SK-N-SH (cell line): ENCODE measurements at regions not wholly inside any gene's neighbourhood (a gene's known extent, or its start where the extent isn't known, plus 50 kb on each side); places are given as distances from the start of the nearest gene placed in this dataset.

ENCODE experiments used
- CTCF ChIA-PET: fragments of 300-600, 350-600 bp; formaldehyde crosslinking; extraction: SDS; loops from one replicate; lab custom pipeline; 2021; lab: Yijun Ruan, JAX
- POLR2A ChIA-PET: fragments of 350-600 bp; sonication (Branson Sonifier 250); formaldehyde crosslinking; extraction: SDS; loops from one replicate; lab custom pipeline; 2020; ENCODE audit warnings: antibody characterized with exemption, inconsistent platforms; lab: Yijun Ruan, JAX
- DNase-seq: peaks from one replicate; pipeline ENCODE4 v3.0.0; 2012
- H2AFZ ChIP-seq: fragments of 200-600 bp; sonication (generic); 2 replicates; pipeline ENCODE4 v1.8.1; 2016; ENCODE audit warnings: antibody characterized with exemption, mild to moderate bottlenecking, low read depth
- H3F3A ChIP-seq: fragments of 200-600 bp; sonication (generic); replicated peaks from 2 replicates; pipeline ENCODE3; 2016; ENCODE audit warnings: antibody characterized with exemption, mild to moderate bottlenecking; ENCODE audit not compliant: insufficient read depth
- H3K27ac ChIP-seq, 2 experiments: fragments of 200-500 bp in 1 of 2; fragments of 200-600 bp in 1 of 2; sonication (Bioruptor generic) in 1 of 2; sonication (generic), shearing (Covaris generic) in 1 of 2; 2 replicates each; pipeline versions ENCODE4 v1.5.1 to v1.6.1; 2014 to 2016; ENCODE audit warnings: low read depth in 2 of 2, inconsistent platforms in 1 of 2, low read length in 1 of 2, mild to moderate bottlenecking in 1 of 2, mixed read lengths in 1 of 2
- H3K27me3 ChIP-seq: fragments of 200-600 bp; sonication (generic), shearing (Covaris generic); 2 replicates; pipeline ENCODE4 v1.6.1; 2016; ENCODE audit warnings: mixed run types; ENCODE audit not compliant: insufficient read depth
- H3K36me3 ChIP-seq, 2 experiments: fragments of 200-500 bp in 1 of 2; fragments of 200-600 bp in 1 of 2; sonication (Bioruptor generic) in 1 of 2; sonication (generic) in 1 of 2; replicated peaks in 1 of 2; 2 replicates each; pipeline versions ENCODE3 to v1.5.1; 2014 to 2016; ENCODE audit warnings: low read length in 1 of 2, mild to moderate bottlenecking in 1 of 2; ENCODE audit not compliant: insufficient read depth in 2 of 2, control insufficient read depth in 1 of 2
- H3K4me1 ChIP-seq, 2 experiments: fragments of 200-500 bp in 1 of 2; fragments of 200-600 bp in 1 of 2; sonication (Bioruptor generic) in 1 of 2; sonication (generic), shearing (Covaris generic) in 1 of 2; 2 replicates each; pipeline versions ENCODE4 v1.5.1 to v1.6.1; 2014 to 2016; ENCODE audit warnings: low read depth in 1 of 2, low read length in 1 of 2, mixed run types in 1 of 2; ENCODE audit not compliant: insufficient read depth in 2 of 2, control insufficient read depth in 1 of 2
- H3K4me2 ChIP-seq: fragments of 200-600 bp; sonication (generic), shearing (Covaris generic); 2 replicates; pipeline ENCODE4 v1.6.1; 2017; ENCODE audit warnings: mixed run types
- H3K4me3 ChIP-seq, 2 experiments: fragments of 200-500 bp in 1 of 2; fragments of 200-600 bp in 1 of 2; sonication (Bioruptor generic) in 1 of 2; sonication (generic), shearing (Covaris generic) in 1 of 2; 2 replicates each; pipeline versions ENCODE4 v1.5.1 to v1.8.1; 2014 to 2016; ENCODE audit warnings: low read depth in 2 of 2, inconsistent platforms in 1 of 2, low read length in 1 of 2, mild to moderate bottlenecking in 1 of 2, mixed read lengths in 1 of 2, moderate library complexity in 1 of 2
- H3K79me2 ChIP-seq: fragments of 200-600 bp; sonication (generic); 2 replicates; pipeline ENCODE4 v1.8.1; 2017; ENCODE audit warnings: mild to moderate bottlenecking; ENCODE audit not compliant: insufficient read depth
- H3K9ac ChIP-seq: fragments of 200-600 bp; sonication (generic); 2 replicates; pipeline ENCODE4 v1.6.1; 2017; ENCODE audit warnings: mixed run types
- H3K9me2 ChIP-seq: fragments of 200-600 bp; sonication (generic); 2 replicates; pipeline ENCODE4 v1.6.1; 2017; ENCODE audit warnings: mixed run types
- H3K9me3 ChIP-seq: fragments of 200-600 bp; sonication (generic); 2 replicates; pipeline ENCODE4 v1.6.1; 2017; ENCODE audit warnings: mixed run types, mild to moderate bottlenecking, moderate library complexity
- H4K20me1 ChIP-seq: fragments of 200-600 bp; sonication (generic); 2 replicates; pipeline ENCODE4 v1.6.1; 2017; ENCODE audit warnings: mild to moderate bottlenecking, mixed run types; ENCODE audit not compliant: insufficient read depth
- CHD2 ChIP-seq: fragments of 150-350 bp; IDR thresholded peaks from 2 replicates; pipeline ENCODE4 v1.6.1; 2018; ENCODE audit warnings: low read length; ENCODE audit not compliant: partially characterized antibody
- ELF1 ChIP-seq: IDR thresholded peaks from 2 replicates; pipeline ENCODE4 v1.4.0; 2012
- FOSL2 ChIP-seq: IDR thresholded peaks from 2 replicates; pipeline ENCODE4 v1.4.0; 2012; ENCODE audit warnings: low read depth, mild to moderate bottlenecking, moderate library complexity, borderline replicate concordance
- FOXJ3 ChIP-seq: sonication (generic); formaldehyde crosslinking; IDR thresholded peaks from 2 replicates; pipeline ENCODE4 v1.5.1; 2020; ENCODE audit warnings: mild to moderate bottlenecking, missing genetic modification reagents
- GATA2 ChIP-seq: sonication (generic); formaldehyde crosslinking; IDR thresholded peaks from 2 replicates; pipeline ENCODE4 v1.5.0; 2020; ENCODE audit warnings: mild to moderate bottlenecking, missing genetic modification reagents
- IRF3 ChIP-seq: fragments of 150-350 bp; IDR thresholded peaks from 2 replicates; pipeline ENCODE4 v1.6.1; 2016; ENCODE audit warnings: mild to moderate bottlenecking, low read depth, low read length
- JUND ChIP-seq: IDR thresholded peaks from 2 replicates; pipeline ENCODE4 v1.4.0; 2012
- MEF2A ChIP-seq: IDR thresholded peaks from 2 replicates; pipeline ENCODE4 v1.4.0; 2012; ENCODE audit warnings: low read depth, borderline replicate concordance
- MXI1 ChIP-seq: IDR thresholded peaks from 2 replicates; pipeline ENCODE4 v1.6.1; 2012; ENCODE audit warnings: mild to moderate bottlenecking, low read depth, low read length, improper control_type of control experiment
- NRF1 ChIP-seq: IDR thresholded peaks from 2 replicates; pipeline ENCODE4 v1.6.1; 2012; ENCODE audit warnings: low read depth, mild to moderate bottlenecking, low read length
- POLR2AphosphoS5 ChIP-seq: IDR thresholded peaks from 2 replicates; pipeline ENCODE4 v1.6.1; 2012; ENCODE audit warnings: low read depth, low read length
- RCOR1 ChIP-seq: fragments of 150-350 bp; IDR thresholded peaks from 2 replicates; pipeline ENCODE4 v1.6.1; 2017; ENCODE audit warnings: antibody characterized with exemption, low read length
- RXRA ChIP-seq: IDR thresholded peaks from 2 replicates; pipeline ENCODE4 v1.4.0; 2012; ENCODE audit warnings: low read depth, mild to moderate bottlenecking, borderline replicate concordance
- SIN3A ChIP-seq: IDR thresholded peaks from 2 replicates; pipeline ENCODE4 v1.6.1; 2012; ENCODE audit warnings: low read depth, mild to moderate bottlenecking, low read length, moderate library complexity, borderline replicate concordance
- SMC3 ChIP-seq: IDR thresholded peaks from 2 replicates; pipeline ENCODE4 v1.6.1; 2012; ENCODE audit warnings: low read depth, low read length, improper control_type of control experiment
- TCF12 ChIP-seq: IDR thresholded peaks from 2 replicates; pipeline ENCODE4 v1.4.0; 2012
- TEAD4 ChIP-seq: IDR thresholded peaks from 2 replicates; pipeline ENCODE4 v1.4.0; 2012; ENCODE audit warnings: mild to moderate bottlenecking, borderline replicate concordance; ENCODE audit not compliant: insufficient read depth
- ZBTB33 ChIP-seq: IDR thresholded peaks from 2 replicates; pipeline ENCODE4 v1.4.0; 2012; ENCODE audit warnings: low read depth, borderline replicate concordance
- WGBS: methylation state at CpG from one replicate; pipeline ENCODE4 v1.1.6; 2017; ENCODE audit warnings: low lambda C conversion rate; 5-methylcytosine and 5-hydroxymethylcytosine counted together
- TF ChIP-seq, protein P1 (sequence below): IDR thresholded peaks from 2 replicates; pipeline ENCODE4; 2012
- TF ChIP-seq, protein P2 (sequence below): fragments of 150-350 bp; IDR thresholded peaks from 2 replicates; pipeline ENCODE4 v1.6.1; 2017; ENCODE audit warnings: antibody characterized with exemption, low read length, low read depth, borderline replicate concordance
- TF ChIP-seq, protein P3 (sequence below): IDR thresholded peaks from 2 replicates; pipeline ENCODE4 v1.4.0; 2012; ENCODE audit warnings: low read depth

DNA sequence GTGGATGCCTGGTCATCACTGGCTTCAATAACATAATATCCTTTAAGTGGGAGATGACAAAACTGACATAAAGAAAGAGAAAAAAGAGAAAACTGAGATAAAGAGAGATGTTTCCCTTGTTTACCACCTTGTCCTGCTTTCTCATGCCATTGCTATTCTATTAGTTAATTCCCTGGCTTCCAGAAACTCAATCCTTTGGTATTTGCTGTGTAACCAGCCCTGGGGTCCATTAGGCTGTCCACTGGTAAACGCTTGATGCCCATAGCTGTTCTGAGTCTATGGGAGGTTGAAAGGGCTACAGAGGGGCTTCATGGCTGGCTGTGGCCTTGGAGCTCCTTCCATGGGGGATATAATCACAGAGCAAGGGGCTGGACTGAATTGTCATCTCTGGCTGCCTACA, 243.4 kb upstream of the PLET1 start:
- no peaks in the 10 kb centered on the region for H3K9me2 ChIP-seq
- POLR2A ChIA-PET: no interaction called here
- no peaks in the 10 kb centered on the region for H3K36me3 ChIP-seq
- H3K9ac ChIP-seq: no peak overlapping the region
- TF ChIP-seq TEAD4: no peak
- no peak for TF ChIP-seq JUND
- no peak for TF ChIP-seq MEF2A
- TF ChIP-seq ELF1: no peak
- TF ChIP-seq, protein P1, sequence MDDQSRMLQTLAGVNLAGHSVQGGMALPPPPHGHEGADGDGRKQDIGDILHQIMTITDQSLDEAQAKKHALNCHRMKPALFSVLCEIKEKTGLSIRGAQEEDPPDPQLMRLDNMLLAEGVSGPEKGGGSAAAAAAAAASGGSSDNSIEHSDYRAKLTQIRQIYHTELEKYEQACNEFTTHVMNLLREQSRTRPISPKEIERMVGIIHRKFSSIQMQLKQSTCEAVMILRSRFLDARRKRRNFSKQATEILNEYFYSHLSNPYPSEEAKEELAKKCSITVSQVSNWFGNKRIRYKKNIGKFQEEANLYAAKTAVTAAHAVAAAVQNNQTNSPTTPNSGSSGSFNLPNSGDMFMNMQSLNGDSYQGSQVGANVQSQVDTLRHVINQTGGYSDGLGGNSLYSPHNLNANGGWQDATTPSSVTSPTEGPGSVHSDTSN: no peak
- no peak for TF ChIP-seq RCOR1
- TF ChIP-seq RXRA: no peak
- no peak for TF ChIP-seq IRF3
- no peak for TF ChIP-seq POLR2AphosphoS5
- no peak overlapping the region for H3K4me3 ChIP-seq
- no peaks in the 10 kb centered on the region for H3F3A ChIP-seq
- H3K79me2 ChIP-seq: no peaks in the 10 kb centered on the region
- H2AFZ ChIP-seq: no peak overlapping the region
- no peak overlapping the region; the same call in 1 of the 2 replicates for H3K4me2 ChIP-seq
- no peak overlapping the region for H3K27ac ChIP-seq
- CTCF ChIA-PET: interaction anchor here (1.1 kb wide), 1 partner anchor 49 kb away, joined by 3 read pairs; no protein-coding TSS in a partner anchor
- no peaks in the 10 kb centered on the region for H4K20me1 ChIP-seq
- H3K9me3 ChIP-seq: no peaks in the 10 kb centered on the region
- WGBS: 55% methylated on average over 1 of the region's 1 CpG
- no peak for DNase-seq
- no peaks in the 10 kb centered on the region for H3K27me3 ChIP-seq
- peaks cover 3 to 4% of the 10 kb centered on the region in 2 experiments; a peak in 2 of 4 replicates for H3K4me1 ChIP-seq

DNA sequence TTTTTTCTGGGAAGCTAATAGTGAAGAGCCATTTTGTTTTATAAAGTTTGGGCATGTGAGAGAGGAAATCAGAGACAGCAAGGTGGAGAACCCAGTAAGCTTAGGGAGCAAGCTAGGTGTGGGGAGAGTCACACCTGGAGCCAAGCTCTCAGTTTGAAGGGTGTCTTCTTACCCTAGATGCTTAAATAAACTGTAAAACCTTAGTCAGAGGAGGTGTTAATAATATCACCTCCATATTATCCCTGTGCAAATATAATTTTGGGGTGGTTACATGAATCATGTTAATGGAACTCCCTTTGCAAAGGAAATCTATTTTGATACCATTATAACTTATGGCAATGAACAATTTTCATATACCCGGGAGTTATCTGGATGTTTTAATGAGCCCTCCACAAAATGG, 246.2 kb upstream of the PLET1 start:
- no peak overlapping the region for H3K9ac ChIP-seq
- no peaks in the 10 kb centered on the region for H3F3A ChIP-seq
- H3K4me3 ChIP-seq: no peak overlapping the region
- peaks cover 0 to 4% of the 10 kb centered on the region in 2 experiments; a peak in 1 of 4 replicates for H3K4me1 ChIP-seq
- H3K9me3 ChIP-seq: no peaks in the 10 kb centered on the region
- ChIA-PET CTCF (no interaction called here), POLR2A (no interaction called here)
- no peaks in the 10 kb centered on the region for H3K36me3 ChIP-seq
- no peaks in the 10 kb centered on the region for H3K9me2 ChIP-seq
- no peaks in the 10 kb centered on the region for H4K20me1 ChIP-seq
- WGBS: 38% methylated on average over 1 of the region's 1 CpG
- H3K27ac ChIP-seq: no peak overlapping the region
- H3K79me2 ChIP-seq: no peaks in the 10 kb centered on the region
- DNase-seq: no peak
- H2AFZ ChIP-seq: no peak overlapping the region
- H3K27me3 ChIP-seq: no peaks in the 10 kb centered on the region
- H3K4me2 ChIP-seq: no peak overlapping the region
- no peak for TF ChIP-seq ZBTB33
- no peak for TF ChIP-seq NRF1
- no peak for TF ChIP-seq SMC3
- no peak for TF ChIP-seq TEAD4
- TF ChIP-seq, protein P2, sequence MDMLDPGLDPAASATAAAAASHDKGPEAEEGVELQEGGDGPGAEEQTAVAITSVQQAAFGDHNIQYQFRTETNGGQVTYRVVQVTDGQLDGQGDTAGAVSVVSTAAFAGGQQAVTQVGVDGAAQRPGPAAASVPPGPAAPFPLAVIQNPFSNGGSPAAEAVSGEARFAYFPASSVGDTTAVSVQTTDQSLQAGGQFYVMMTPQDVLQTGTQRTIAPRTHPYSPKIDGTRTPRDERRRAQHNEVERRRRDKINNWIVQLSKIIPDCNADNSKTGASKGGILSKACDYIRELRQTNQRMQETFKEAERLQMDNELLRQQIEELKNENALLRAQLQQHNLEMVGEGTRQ: no peak
- TF ChIP-seq IRF3: no peak
- TF ChIP-seq FOXJ3 (CRISPR knock-in tag): no peak
- no peak for TF ChIP-seq TCF12
- no peak for TF ChIP-seq POLR2AphosphoS5
- TF ChIP-seq MEF2A: no peak
- TF ChIP-seq CHD2: no peak
- TF ChIP-seq, protein P3, sequence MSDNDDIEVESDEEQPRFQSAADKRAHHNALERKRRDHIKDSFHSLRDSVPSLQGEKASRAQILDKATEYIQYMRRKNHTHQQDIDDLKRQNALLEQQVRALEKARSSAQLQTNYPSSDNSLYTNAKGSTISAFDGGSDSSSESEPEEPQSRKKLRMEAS: no peak
- no peak for TF ChIP-seq RCOR1
- TF ChIP-seq FOSL2: no peak
- TF ChIP-seq MXI1: no peak
- no peak for TF ChIP-seq ELF1
- TF ChIP-seq GATA2 (CRISPR knock-in tag): no peak
- TF ChIP-seq SIN3A: no peak
